ENCODE measurements at regions not wholly inside any gene's neighbourhood (a gene's known extent, or its start where the extent isn't known, plus 50 kb on each side); places are given as distances from the start of the nearest gene placed in this dataset.

DNA sequence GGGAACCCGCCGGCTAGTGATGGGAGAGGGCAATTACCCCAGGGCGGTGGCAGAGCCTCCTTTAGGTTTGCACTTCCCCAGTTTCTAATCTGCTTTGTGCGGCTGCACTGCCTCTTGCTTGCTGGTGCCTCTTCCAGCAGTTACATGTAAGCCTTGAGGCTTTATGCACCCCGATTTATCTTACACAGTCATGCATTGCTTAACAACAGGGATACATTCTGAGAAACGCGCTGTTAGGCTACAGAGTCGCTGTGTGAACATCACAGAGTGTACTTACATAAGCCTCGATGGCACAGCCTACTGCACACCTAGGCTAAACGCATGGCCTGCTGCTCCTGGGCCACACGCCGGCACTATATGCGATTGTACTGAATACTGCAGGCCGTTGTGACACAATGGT is 155.6 kb upstream of the MKI67 start:
- no peak for DNase-seq (ENCODE audit: low spot score)

DNA sequence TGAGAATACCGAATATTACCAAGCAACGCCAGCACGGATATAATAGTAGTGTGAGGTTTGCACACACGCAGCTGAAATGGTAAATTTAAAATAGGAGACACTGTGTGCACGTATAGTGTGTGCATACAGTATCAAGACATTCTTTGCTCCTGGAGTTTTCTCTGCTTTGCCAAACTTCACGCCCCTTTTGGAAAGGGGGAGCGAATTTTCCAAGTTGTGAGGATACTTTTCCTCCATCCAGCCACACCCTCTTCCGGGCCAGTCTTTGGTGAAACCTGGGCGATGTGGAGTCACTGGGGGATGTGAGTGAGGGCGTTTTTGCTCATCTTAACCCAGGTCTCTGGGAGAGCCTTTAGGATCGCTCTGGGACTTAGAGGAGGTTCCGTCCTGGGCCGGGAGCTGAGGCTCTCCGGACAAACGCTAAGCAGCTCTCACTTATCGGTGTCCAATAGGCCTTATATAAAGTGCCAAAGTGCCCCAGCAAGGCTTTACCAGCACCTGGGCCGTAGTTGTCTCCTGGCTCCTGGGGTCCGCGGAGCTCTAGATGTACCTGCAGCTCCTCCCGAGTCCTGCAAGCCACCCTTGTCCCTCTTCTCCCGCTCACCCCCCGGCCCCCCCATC is 160.0 kb upstream of the MKI67 start:
- no peak for DNase-seq (ENCODE audit: low spot score)

DNA sequence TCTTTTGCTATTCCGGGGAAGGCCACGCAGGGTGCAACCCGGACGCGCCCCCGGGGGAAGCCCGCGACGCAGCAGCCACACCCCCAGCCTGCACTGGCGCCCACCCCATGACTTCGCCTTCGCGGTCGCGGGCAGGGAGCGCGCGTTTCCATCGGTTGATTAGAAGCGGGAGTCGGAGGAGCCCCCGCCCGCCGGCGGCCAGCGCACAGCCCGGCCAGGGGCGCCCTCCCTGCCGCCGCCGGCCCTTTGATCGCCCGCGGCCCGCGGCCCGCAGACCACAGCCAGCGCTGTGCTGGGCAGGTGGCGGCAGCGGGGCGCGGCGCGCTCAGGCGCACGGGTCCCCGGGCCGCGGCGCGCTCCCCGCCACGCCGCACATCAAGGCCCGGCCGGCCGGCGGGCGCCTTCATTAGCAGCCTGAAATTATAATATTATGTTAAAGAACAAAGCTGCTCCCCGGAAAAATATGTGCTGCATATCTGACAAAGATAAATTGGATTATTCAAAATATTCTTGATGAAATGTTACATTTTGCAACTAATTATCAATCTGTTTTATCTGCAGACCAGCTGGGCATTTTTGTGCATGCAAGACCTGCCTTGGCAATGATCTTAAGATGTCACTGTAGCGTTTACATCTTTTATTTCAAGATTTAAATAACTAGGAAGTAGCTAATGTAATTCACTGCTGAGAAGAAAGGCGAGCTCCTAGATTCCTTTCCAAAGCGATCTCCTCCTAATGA is 160.7 kb upstream of the MKI67 start:
- no peak for DNase-seq (ENCODE audit: low spot score)

DNA sequence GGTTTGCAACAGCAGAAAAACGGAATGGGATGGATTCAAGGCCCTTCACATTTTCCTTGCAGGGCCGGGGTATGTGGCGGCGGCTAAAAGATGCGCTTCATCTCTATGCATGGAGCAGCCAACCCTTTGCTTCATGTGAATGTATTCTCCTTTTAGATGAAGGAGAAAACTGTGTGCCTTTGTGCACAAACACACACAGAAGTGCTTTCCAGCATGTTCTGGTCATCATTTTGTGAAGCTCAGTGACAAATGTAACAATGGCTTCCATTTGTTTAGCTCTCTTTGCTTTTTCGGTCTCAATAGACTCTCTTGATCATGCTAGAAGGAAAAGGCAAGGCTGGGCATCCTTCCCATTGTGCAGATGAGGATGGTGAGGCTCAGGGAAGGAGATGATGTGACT is 161.7 kb upstream of the MKI67 start:
- no peak for DNase-seq (ENCODE audit: low spot score)

DNA sequence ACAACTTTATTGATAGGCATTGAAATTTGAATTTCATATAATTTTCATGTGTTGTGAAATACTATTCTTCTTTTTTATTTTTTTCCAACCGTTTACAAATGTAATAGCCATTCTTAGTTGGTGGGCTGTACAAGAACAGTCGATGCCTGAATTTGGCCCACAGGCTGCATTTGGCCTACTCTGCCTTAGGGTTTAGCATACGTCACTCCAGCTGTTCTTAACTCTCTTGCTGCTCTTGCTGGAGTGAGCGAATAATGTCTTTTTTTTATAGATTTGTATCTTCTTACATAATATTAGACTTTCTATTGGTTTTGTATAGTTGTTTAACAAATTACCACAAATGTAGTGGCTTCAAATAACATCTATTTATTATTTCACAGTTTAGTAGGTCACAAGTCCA is 163.4 kb upstream of the MKI67 start:
- DNase-seq (ENCODE audit: low spot score), result no peak

DNA sequence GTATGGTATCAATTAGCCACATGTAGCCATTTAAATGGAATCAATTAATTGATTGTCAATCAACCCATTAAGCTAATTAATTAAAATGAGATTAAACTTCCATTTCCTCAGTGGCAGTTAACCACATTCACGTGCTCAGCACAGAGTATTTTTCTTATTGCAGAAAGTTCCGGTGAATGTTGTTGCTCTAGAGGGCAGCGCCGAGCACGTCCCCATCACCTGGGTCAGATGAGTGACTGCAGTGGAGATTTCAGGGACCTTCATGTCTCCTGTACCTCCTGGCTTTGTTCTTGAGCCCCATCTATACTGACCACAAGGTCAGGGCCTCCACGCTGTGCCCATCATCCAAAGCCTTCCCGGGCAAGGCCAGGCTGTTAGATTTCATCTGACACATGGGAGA is 168.8 kb upstream of the MKI67 start:
- DNase-seq (ENCODE audit: low spot score), result no peak

DNA sequence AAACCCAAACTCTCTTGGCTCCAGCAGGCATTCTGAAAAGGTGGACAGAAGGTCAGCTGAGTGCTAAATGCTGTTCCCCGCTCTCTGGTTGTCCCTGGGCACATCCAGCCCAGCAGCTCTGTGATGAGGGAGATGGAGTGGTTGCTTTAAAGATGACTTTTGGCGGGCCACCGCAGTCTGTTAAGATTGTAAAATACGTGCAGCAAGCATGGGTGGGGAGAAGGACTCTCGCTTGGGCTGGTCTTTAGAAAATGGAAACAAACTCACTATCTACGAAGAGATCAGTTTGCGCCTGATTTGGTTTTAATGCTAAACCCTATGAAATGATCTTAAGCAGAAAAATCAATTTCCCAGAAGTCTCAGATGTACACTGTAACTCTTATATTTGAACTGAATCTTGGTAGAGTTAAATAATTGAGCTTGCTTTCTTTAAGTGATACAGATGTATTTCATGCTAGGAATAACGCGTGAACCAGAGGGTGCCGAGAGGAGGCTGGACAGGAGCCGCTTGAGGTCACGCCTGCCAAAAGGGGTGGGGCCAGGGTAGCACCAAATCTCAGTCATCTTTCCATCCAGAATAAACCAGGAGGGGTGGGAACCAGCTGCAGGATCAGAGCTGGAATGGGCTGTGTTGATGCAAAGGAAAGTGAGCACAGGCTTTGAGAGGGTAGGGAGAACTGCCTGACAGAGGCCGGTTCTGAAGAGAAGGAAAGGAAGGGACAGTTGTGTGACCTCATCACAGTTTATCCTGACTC is 170.2 kb upstream of the MKI67 start:
- DNase-seq (ENCODE audit: low spot score), result no peak

DNA sequence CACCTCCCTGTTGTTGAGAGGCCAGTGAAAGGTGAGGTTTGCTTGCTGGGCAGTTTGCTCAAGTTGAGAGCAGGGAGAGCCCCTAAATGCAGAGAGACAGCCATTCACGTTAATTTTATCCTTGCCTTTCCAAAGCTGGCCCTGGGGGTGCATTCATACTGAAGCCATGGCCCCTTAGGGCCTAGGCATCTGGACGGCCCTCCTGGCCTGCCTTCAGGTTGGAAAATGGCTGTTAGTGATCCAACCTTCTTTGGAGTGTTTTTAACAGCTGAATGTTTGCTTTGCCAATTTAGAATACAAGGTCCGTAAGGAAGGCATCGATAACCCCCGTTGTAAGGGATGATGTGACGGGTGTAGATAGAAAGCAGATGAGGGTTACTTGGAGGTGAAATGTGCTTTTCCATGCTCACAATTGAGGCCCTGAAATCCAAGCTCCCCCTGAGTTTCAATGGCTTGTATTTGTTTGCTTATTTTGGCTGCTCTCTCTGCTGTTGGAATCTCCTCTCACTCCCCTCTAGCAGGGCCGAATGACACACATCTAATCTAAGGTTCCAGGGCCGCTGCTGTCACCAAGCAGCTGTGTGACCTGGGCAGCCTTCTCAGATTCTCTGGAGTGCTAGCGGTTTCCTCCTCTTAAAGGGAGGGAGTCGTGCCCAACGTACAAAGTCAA is 171.6 kb upstream of the MKI67 start:
- DNase-seq (ENCODE audit: low spot score), result no peak

DNA sequence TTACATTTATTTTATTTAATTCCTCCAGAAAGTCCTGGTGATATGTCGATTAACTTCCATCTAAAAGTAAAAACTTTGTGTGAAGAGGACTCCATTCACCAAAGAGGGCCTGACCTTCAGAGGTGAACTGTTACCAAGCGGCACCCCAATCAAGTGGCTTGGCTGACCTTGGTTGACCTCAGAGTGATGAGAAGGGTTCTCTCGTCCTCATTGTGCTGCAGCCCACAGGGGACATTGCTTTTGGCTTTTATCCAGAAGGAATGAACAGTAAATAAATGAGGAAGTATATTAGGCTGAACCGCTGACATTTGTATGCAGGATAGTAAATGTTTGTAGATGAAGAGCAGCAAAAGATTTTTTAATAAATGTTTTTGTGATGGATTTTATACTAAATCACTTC is 172.4 kb upstream of the MKI67 start:
- no peak for DNase-seq (ENCODE audit: low spot score)

DNA sequence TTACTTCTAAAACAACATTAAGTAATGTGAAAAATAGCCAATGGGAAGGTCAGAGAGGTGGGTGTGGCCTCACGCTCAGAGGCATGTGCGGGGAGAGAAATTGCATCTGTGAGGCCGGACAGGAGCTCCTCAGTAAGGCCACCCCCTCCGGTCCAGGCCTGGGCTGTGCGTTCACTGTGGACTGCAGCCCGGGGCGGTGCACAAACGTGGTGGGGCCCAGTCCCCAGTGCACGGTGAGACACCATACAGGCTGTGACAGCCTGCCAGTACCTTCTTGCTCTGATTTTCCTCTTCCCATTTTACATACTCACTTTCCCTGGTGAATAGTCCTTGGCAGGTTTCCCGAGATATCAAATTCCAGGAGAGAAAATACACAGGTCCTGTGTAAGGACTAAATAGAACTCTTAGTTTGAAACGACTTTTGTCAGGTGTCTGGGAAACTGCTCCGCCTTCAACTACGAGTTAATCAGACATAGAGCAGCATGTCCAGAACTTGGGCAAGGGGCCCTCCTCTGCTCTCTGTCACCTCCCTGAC is 174.1 kb upstream of the MKI67 start:
- no peak for DNase-seq (ENCODE audit: low spot score)

DNA sequence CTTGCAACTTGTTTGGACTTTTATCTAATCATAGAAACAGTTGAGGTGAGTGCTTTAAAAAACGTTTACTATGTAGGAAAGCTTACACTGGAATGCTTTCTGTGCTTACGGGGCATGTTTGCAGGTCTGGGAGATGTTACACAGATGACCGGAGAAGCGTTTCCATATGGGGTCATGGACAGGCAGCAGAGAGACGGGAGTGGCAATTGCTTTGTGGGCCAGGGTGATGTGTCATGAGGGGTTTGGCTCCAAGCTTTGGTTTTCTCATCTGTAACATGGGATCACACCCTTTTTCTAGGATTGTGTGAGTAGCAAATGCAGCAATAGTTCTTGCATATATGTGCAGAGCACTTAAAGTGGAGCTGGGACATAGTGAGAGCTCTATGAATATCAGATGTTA is 174.8 kb upstream of the MKI67 start:
- DNase-seq (ENCODE audit: low spot score), result no peak

DNA sequence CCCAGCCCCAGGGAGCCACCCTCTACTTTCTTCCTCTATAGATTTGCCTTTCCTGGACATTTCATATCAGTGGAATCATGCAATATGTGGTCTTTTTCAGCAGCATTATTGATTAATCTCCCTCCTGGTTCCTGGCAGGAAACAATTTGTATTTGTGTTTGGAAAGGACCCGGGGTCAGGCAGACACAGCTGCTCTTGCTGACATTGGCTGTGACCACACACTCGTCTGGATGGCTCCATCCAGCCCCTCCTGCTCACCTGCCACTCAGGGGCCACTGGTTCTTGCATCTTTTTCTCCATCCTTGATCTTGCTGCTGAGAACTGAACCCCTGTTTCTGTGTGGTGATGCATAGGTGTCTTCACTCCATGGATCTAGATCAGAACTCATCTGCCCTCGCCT is 176.6 kb upstream of the MKI67 start:
- no peak for DNase-seq (ENCODE audit: low spot score)

DNA sequence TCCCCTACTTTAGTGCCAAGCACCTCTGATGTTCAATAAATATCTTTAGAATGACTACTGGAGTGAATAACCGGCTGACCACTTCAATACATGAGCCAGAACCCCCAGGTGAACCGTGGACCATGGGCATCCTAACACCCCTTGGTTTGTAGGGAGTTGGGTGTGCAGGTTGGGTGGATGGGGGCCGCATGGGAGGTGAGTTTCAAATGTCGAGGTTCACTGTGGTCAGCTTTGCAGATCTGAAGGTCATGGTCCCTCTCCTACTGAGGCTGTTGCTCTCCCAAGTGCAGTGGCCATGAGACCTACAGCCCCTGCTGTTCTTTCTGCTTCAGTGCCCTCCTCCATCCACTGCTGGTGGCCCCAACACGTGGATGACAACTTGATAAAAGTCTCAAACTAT is 178.0 kb upstream of the MKI67 start:
- DNase-seq (ENCODE audit: low spot score), result no peak

DNA sequence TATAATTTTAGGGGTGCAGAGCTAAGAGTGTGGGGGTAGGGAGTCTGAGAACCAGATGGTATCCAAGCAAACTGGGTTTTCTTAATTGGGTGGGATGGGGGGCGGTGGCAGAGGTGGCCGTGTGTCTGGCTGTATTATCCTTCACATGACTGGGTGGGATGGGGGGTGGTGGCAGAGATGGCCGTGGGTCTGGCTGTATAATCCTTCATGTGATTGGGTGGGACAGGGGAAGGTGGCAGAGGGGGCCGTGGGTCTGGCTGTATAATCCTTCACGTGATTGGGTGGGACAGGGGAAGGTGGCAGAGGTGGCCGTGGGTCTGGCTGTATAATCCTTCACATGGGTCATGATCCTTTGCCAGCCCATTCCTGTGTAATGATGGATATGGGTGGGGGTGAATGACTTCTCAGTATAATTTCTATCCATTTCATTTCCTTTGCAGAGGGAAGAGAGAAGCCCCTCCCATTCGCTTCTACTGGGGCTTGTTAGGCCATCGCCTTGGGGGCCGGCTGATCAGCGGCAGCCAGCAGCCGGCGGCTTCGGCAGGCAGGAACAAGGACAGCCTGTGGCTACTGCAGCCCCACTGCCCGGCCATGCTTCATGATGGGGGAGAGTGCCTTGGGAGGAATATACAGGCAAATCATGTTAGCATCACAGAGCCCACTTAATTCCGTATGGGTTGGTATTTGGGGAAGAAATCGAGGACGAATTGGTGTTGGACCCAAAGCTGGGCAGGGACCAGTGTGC is 179.6 kb upstream of the MKI67 start:
- no peak for DNase-seq (ENCODE audit: low spot score)

DNA sequence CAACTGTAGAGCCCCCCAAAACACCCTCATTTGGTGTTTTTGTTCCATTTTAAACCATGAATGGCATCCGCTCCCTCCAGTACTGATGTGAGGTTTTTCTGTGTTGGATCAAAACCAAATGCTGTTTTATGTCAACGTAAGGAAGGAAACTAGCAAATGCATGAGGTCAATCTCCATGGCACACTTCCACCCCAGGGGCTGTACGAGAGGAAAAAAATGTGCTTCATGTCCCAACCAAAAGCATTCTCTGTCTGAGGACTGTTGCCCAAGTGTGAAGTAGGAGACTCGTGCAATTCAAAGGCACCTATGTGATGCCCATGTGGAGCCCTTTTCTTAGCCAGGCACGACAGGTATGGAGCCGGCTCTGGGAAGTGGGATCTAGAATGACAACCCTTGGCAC is 180.3 kb upstream of the MKI67 start:
- no peak for DNase-seq (ENCODE audit: low spot score)

DNA sequence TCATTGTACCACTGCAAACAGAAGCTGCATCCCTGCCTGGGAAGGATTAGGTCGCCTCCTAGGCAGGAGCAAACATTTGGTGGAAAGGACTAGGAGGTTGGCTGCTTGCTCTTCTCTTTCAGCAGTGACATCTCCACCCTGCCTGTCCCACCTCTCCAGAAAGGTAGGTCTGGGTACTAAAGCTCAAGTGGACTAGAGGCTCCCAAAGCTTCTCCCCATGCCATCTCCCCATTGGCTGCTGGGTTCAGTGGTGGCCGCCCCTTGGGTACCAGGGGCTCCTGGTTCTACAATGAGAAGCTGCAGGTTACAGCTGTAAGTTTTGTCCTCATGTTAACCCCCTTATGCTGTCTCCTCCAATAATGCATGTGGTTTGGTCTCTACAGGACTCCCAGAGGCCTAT is 180.7 kb upstream of the MKI67 start:
- DNase-seq (ENCODE audit: low spot score), result no peak

DNA sequence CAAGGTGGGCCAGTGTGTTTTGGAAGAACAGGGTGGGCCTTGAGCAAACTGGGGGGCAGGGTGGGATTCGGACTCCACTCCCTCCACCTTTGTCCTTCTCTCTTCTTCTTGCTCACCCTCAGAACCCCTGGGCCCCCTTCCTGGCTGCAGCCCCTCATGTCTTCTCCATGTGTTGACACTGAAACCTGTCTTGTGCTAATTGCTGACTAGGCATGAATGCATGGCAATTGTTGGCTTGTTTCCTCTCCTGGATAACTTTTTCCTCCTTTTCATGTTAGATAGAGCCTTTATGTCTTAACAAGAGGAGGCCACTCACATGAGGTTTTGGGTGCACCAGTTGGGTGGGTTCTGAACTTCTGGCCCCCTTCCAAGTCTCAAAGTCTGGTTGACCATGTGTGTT is 181.6 kb upstream of the MKI67 start:
- DNase-seq (ENCODE audit: low spot score), result no peak

DNA sequence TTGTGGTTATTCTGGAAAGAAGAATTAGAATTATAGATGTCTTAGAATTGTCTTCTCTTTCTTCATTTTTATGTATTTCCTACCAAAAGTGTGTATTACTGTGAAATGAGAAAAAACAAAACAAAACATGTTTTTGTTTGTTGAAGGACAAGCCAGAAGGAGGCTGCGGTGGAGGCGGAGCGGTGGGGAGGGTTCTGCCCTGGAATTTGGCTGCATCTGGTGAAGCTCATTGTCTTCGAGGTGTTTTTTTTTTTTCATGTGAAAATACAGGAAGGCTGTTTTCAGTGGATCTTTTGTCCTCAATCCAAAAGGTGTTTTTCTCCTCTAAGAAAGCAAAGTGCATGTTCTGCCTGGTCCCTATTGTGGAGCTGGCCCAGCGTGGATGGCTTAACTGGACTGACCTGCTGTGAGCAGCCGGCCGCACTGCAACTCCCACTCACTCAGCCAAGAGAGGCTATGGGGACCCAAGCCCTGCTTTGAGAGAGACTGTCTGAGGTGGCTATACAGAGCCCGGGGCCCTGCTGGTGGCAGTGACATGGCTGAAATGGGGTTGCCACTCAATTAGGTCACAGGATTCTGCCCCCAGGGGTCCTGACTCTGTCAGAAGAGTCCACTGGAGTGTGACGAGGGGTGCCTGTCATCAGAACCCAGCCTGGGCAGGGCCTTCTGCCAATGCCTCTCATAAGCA is 184.9 kb upstream of the MKI67 start:
- DNase-seq (ENCODE audit: low spot score), result no peak

DNA sequence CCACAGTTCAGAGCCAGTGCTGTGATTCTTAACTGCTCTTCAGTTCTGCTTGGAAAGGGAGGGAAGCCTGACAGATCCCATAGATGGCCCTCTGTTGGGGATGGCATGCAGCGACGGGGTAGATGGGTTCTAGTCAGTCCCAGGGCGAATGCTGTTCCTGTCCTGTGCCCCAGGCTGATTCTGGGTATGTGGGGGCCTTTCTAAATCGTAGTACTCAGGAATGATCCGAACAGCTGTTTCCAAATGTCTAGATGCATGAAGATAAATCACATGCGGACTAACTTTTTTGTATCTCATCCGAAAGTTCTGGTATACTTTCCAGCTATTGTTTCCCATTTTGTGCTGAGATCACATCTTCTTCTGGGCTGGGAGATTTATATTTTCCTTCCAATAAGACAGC is 186.0 kb upstream of the MKI67 start:
- no peak for DNase-seq (ENCODE audit: low spot score)

DNA sequence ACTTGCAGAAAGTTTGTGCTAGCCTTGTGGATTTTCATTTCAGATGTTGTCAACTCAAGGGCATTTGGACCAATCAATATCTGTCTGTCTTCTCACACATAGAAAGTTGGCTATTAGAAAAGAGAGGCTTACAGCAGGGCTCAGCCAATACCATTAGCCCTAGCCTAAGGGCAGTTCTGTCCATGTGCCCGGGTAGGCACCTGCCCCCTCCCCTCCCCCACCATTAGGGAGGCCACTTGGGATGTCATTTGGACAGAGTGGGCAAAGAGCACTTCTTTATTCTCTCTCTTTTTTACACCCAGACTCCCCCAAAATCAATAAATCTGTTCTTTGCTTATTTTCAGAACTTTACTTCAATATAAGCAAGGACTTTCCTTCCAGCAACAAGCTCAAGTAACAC is 188.5 kb upstream of the MKI67 start:
- DNase-seq (ENCODE audit: low spot score), result no peak

DNA sequence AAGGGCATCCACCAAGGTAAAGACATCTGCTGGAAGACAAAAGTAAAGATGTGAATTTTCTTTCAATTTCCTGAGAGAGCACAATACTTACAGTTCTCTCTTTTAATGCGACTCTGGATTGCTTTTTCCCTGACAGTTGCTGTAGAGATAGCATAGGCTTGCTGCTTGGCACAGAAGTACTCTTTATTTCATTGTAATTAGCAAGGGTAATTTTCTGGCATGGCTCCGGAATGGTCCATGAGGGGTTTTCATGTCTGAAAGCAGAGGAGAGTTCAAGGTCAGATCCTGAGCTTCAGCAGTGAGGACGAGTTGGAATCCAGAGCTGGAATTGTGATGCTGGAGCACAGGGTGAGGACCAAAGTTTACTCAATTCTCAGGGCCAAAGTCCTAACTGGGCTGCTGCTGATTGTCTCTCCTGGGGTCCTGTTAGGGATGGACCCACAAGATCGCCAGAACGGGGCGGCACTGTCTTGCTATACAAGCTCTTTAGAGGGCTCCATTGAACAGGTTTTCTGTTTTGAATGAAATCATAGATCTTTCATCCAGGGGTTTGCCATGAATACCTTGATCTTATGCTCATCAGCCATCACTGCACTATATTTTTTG is 190.0 kb upstream of the MKI67 start:
- no peak for DNase-seq (ENCODE audit: low spot score)
